HCT116 (cell line): ENCODE measurements at regions not wholly inside any gene's neighbourhood (a gene's known extent, or its start where the extent isn't known, plus 50 kb on each side); places are given as distances from the start of the nearest gene placed in this dataset.

Experiments
- ATAC-seq: fragments of 200-7000 bp; cut with Tn5 transposase; 2 replicates; pipeline ENCODE4 v1.9.1; 2020; ENCODE audit warnings: mild to moderate bottlenecking, moderate library complexity
- BruUV-seq: library from RNA; stranded (reverse); fragments of 400-500 nt; replicated peaks from 2 replicates; lab custom pipeline; 2021; lab: Mats Ljungman, UMichigan
- CTCF ChIA-PET: fragments of 300-600 bp; sonication (Branson Sonifier 250); formaldehyde crosslinking; loops from one replicate; lab custom pipeline; 2021; ENCODE audit warnings: antibody characterized with exemption; lab: Charles Lee
- POLR2A ChIA-PET: fragments of 300-600, 350-600 bp; sonication (Branson Sonifier 250); formaldehyde crosslinking; loops from one replicate; lab custom pipeline; 2021; ENCODE audit warnings: antibody characterized with exemption; lab: Charles Lee
- RAD21 ChIA-PET, 2 experiments: fragments of 300-600 bp; sonication (Branson Sonifier 250); formaldehyde crosslinking; loops; one replicate each; lab custom pipeline; 2023; ENCODE audit warnings: low total read pairs in 2 of 2; ENCODE audit not compliant: uncharacterized antibody in 2 of 2, unreplicated experiment in 2 of 2, low non-redundant PET in 1 of 2; lab: Charles Lee
- DNase-seq: peaks from one replicate; pipeline ENCODE4 v3.0.0-alpha.2; 2010; ENCODE audit warnings: low read depth, low spot score
- H2AFZ ChIP-seq: fragments of 200-600 bp; shearing (Covaris generic), sonication (generic); 2 replicates; pipeline ENCODE4 v1.6.1; 2017; ENCODE audit warnings: low read depth, mixed run types, mixed read lengths, antibody characterized with exemption, low read length; ENCODE audit not compliant: poor library complexity, severe bottlenecking
- H3K27ac ChIP-seq: 2 replicates; pipeline ENCODE4 v1.5.1; 2012; ENCODE audit warnings: low read depth, low read length
- H3K27me3 ChIP-seq: fragments of 200-600 bp; sonication (generic); 2 replicates; pipeline ENCODE4 v1.6.1; 2016; ENCODE audit warnings: mixed run types, low read length, mixed read lengths; ENCODE audit not compliant: insufficient read depth
- H3K36me3 ChIP-seq, 2 experiments: fragments of 200-500 bp in 1 of 2; fragments of 200-600 bp in 1 of 2; sonication (Bioruptor generic) in 1 of 2; sonication (generic) in 1 of 2; 2 replicates each; pipeline versions ENCODE4 v1.5.1 to v1.6.1; 2014 to 2016; ENCODE audit warnings: low read length in 2 of 2, inconsistent platforms in 1 of 2, mixed read lengths in 1 of 2, mixed run types in 1 of 2; ENCODE audit not compliant: insufficient read depth in 2 of 2, control insufficient read depth in 1 of 2
- H3K4me1 ChIP-seq, 2 experiments: fragments of 200-600 bp in 1 of 2; sonication (generic) in 1 of 2; 2 replicates each; pipeline versions ENCODE4 v1.5.1 to v1.6.1; 2012 to 2017; ENCODE audit warnings: low read length in 2 of 2, inconsistent platforms in 1 of 2, mild to moderate bottlenecking in 1 of 2, mixed read lengths in 1 of 2, mixed run types in 1 of 2, moderate library complexity in 1 of 2; ENCODE audit not compliant: insufficient read depth in 2 of 2, control insufficient read depth in 1 of 2
- H3K4me2 ChIP-seq: fragments of 200-600 bp; sonication (generic); 2 replicates; pipeline ENCODE4 v1.6.1; 2017; ENCODE audit warnings: mixed run types, low read length, mixed read lengths
- H3K4me3 ChIP-seq, 2 experiments: fragments of 200-600 bp in 1 of 2; sonication (generic) in 1 of 2; replicated peaks in 1 of 2; 2 replicates each; pipeline ENCODE4 v1.5.1; 2011 to 2016; ENCODE audit warnings: low read length in 2 of 2, control low read depth in 1 of 2, low read depth in 1 of 2, mild to moderate bottlenecking in 1 of 2, mixed read lengths in 1 of 2, mixed run types in 1 of 2
- H3K79me2 ChIP-seq: fragments of 200-600 bp; sonication (generic); 2 replicates; pipeline ENCODE4 v1.6.1; 2017; ENCODE audit warnings: mild to moderate bottlenecking, mixed run types, low read length, moderate library complexity, mixed read lengths; ENCODE audit not compliant: insufficient read depth
- H3K9ac ChIP-seq: fragments of 200-600 bp; sonication (generic); 2 replicates; pipeline ENCODE4 v1.6.1; 2016; ENCODE audit warnings: low read length, mixed read lengths
- H3K9me2 ChIP-seq: fragments of 200-600 bp; sonication (generic), shearing (Covaris generic); 2 replicates; pipeline ENCODE4 v1.6.1; 2017; ENCODE audit warnings: mixed run types, mild to moderate bottlenecking, moderate library complexity; ENCODE audit not compliant: insufficient read depth
- H3K9me3 ChIP-seq, 2 experiments: fragments of 200-500 bp in 1 of 2; fragments of 200-600 bp in 1 of 2; sonication (Bioruptor generic) in 1 of 2; sonication (generic) in 1 of 2; 2 replicates each; pipeline ENCODE4 v1.6.1; 2014 to 2017; ENCODE audit warnings: low read length in 2 of 2, mixed read lengths in 2 of 2, inconsistent platforms in 1 of 2, low read depth in 1 of 2, mild to moderate bottlenecking in 1 of 2, mixed run types in 1 of 2, moderate library complexity in 1 of 2; ENCODE audit not compliant: control insufficient read depth in 1 of 2, insufficient read depth in 1 of 2
- H4K20me1 ChIP-seq: fragments of 200-600 bp; sonication (generic), shearing (Covaris generic); 2 replicates; pipeline ENCODE4 v1.6.1; 2017; ENCODE audit warnings: mixed run types, mild to moderate bottlenecking, moderate library complexity; ENCODE audit not compliant: insufficient read depth
- CTCF ChIP-seq, 3 experiments: fragments of 200-600 bp in 1 of 3; sonication (generic) in 1 of 3; IDR thresholded peaks in 2 of 3; conservative IDR thresholded peaks in 1 of 3; 2 replicates each; pipeline ENCODE4 v1.5.1; 2012 to 2017; ENCODE audit warnings: low read depth in 2 of 3, low read length in 2 of 3, antibody characterized with exemption in 1 of 3, borderline replicate concordance in 1 of 3, control low read depth in 1 of 3, mild to moderate bottlenecking in 1 of 3, mixed read lengths in 1 of 3, mixed run types in 1 of 3, moderate library complexity in 1 of 3; ENCODE audit not compliant: insufficient read depth in 1 of 3
- POLR2AphosphoS5 ChIP-seq: IDR thresholded peaks from 2 replicates; pipeline ENCODE4 v1.6.1; 2011; ENCODE audit warnings: mild to moderate bottlenecking, low read depth, low read length, moderate library complexity
- RAD21 ChIP-seq: IDR thresholded peaks from 2 replicates; pipeline ENCODE4 v1.6.1; 2012; ENCODE audit warnings: low read depth, mild to moderate bottlenecking
- REST ChIP-seq: IDR thresholded peaks from 2 replicates; pipeline ENCODE4 v1.6.1; 2012; ENCODE audit warnings: low read depth
- SP1 ChIP-seq: IDR thresholded peaks from 2 replicates; pipeline ENCODE4 v1.6.1; 2012; ENCODE audit warnings: low read depth
- SRF ChIP-seq: IDR thresholded peaks from 2 replicates; pipeline ENCODE4 v1.6.1; 2012; ENCODE audit warnings: low read depth
- TCF7L2 ChIP-seq: IDR thresholded peaks from 2 replicates; pipeline ENCODE4 v1.7.0; 2011; ENCODE audit warnings: borderline replicate concordance, inconsistent platforms; ENCODE audit not compliant: insufficient read depth, insufficient read length; ENCODE audit errors: extremely low read depth
- intact Hi-C: fragments of 100-400 bp; cut with micrococcal nuclease; formaldehyde crosslinking; loops from 2 replicates; pipeline ENCODE4 v1.10.0; 2022

GRCh38 chr7:113268757-113269156 lies 150.4 kb upstream of the SMIM30 start:
- Histone ChIP-seq H3K9me2 (no peaks in the 10 kb centered on the region), H3K9me3 (no peaks in the 10 kb centered on the region; a peak in 1 of 4 replicates), H3K79me2 (no peaks in the 10 kb centered on the region), H3K27ac (no peak overlapping the region), H3K4me2 (no peak overlapping the region), H3K4me3 (no peak overlapping the region), H3K36me3 (no peaks in the 10 kb centered on the region), H2AFZ (no peak overlapping the region), H3K4me1 (no peaks in the 10 kb centered on the region)
- RAD21 ChIA-PET = no interaction called here
- CTCF ChIA-PET = no interaction called here
- no TSS peak for BruUV-seq
- ATAC-seq = no peak
- TF ChIP-seq CTCF (IDR thresholded peaks at IDR 0.05 in 2 of 3, conservative IDR thresholded peaks at IDR 0.05 in 1 of 3; ENCODE audit: borderline replicate concordance in 1 of 3, insufficient read depth in 1 of 3, low read depth in 2 of 3, low read length in 2 of 3) = no peak
- TF ChIP-seq, all 23 proteins: peak for 0
- POLR2A ChIA-PET = no interaction called here
- Histone ChIP-seq H3K27me3 (no peaks in the 10 kb centered on the region), H4K20me1 (no peaks in the 10 kb centered on the region), H3K9ac (no peak overlapping the region)
- intact Hi-C loops = no loop called here
- no peak for DNase-seq

GRCh38 chr7:113267885-113268284 lies 149.5 kb upstream of the SMIM30 start:
- Histone ChIP-seq H3K4me1 (no peaks in the 10 kb centered on the region), H3K9me2 (no peaks in the 10 kb centered on the region), H3K79me2 (no peaks in the 10 kb centered on the region), H2AFZ (no peak overlapping the region), H3K9me3 (no peaks in the 10 kb centered on the region; a peak in 1 of 4 replicates), H4K20me1 (no peaks in the 10 kb centered on the region), H3K9ac (no peak overlapping the region), H3K4me2 (no peak overlapping the region), H3K27me3 (no peaks in the 10 kb centered on the region), H3K27ac (no peak overlapping the region), H3K36me3 (no peaks in the 10 kb centered on the region), H3K4me3 (no peak overlapping the region)
- POLR2A ChIA-PET = no interaction called here
- BruUV-seq = no TSS peak
- RAD21 ChIA-PET = no interaction called here
- TF ChIP-seq POLR2AphosphoS5 (no peak), REST (no peak), SRF (no peak), TCF7L2 (no peak), SP1 (no peak), RAD21 (no peak)
- intact Hi-C loops = no loop called here
- CTCF ChIA-PET = no interaction called here
- DNase-seq (no peak), ATAC-seq (no peak)
